WTC11 (cell line): ENCODE measurements at regions not wholly inside any gene's neighbourhood (a gene's known extent, or its start where the extent isn't known, plus 50 kb on each side); places are given as distances from the start of the nearest gene placed in this dataset.

Experiments
- ATAC-seq: fragments of 200-7000 bp; cut with Tn5 transposase; 2 replicates; pipeline ENCODE4 v1.10.0; 2021; ENCODE audit warnings: mild to moderate bottlenecking, moderate library complexity
- CTCF ChIA-PET: fragments of 300-600 bp; sonication (Branson Sonifier 250); formaldehyde crosslinking; loops from one replicate; lab custom pipeline; 2021; ENCODE audit warnings: antibody characterized with exemption; lab: Charles Lee
- POLR2A ChIA-PET: fragments of 350-600 bp; sonication (Branson Sonifier 250); formaldehyde crosslinking; loops from one replicate; lab custom pipeline; 2021; ENCODE audit warnings: antibody characterized with exemption; lab: Charles Lee
- DNase-seq: peaks from one replicate; pipeline ENCODE4 v3.0.0; 2021; ENCODE audit warnings: low spot score
- H3K27ac Mint-ChIP-seq: 2 replicates; pipeline ENCODE4 v1.8.0; 2021; ENCODE audit warnings: mixed read lengths
- H3K27me3 Mint-ChIP-seq: 2 replicates; pipeline ENCODE4 v1.8.0; 2021; ENCODE audit warnings: low read depth, mild to moderate bottlenecking, moderate library complexity, mixed read lengths
- H3K36me3 Mint-ChIP-seq: 2 replicates; pipeline ENCODE4 v1.8.0; 2021; ENCODE audit warnings: mixed read lengths
- H3K4me1 Mint-ChIP-seq: 2 replicates; pipeline ENCODE4 v1.8.0; 2022; ENCODE audit warnings: mixed read lengths
- H3K4me3 Mint-ChIP-seq: 2 replicates; pipeline ENCODE4 v1.8.0; 2021; ENCODE audit warnings: mild to moderate bottlenecking, moderate library complexity, mixed read lengths
- H3K9me3 Mint-ChIP-seq: 2 replicates; pipeline ENCODE4 v1.8.0; 2021; ENCODE audit warnings: mixed read lengths
- EMX1 ChIP-seq: fragments of 250-450 bp; sonication (Bioruptor Pico); IDR thresholded peaks from 2 replicates; pipeline ENCODE4 v1.8.0; 2021; ENCODE audit warnings: mild to moderate bottlenecking
- ERG ChIP-seq: fragments of 250-450 bp; sonication (Bioruptor Pico); IDR thresholded peaks from 2 replicates; pipeline ENCODE4 v1.8.0; 2021; ENCODE audit warnings: mild to moderate bottlenecking
- ETV6 ChIP-seq: sonication (generic); formaldehyde crosslinking; IDR thresholded peaks from 2 replicates; pipeline ENCODE4 v1.8.1; 2022; ENCODE audit warnings: mild to moderate bottlenecking, missing genetic modification reagents
- FOXJ3 ChIP-seq: sonication (generic); formaldehyde crosslinking; IDR thresholded peaks from 2 replicates; pipeline ENCODE4 v1.9.0; 2021; ENCODE audit warnings: missing genetic modification reagents, mild to moderate bottlenecking, borderline replicate concordance
- FOXP1 ChIP-seq: sonication (generic); formaldehyde crosslinking; IDR thresholded peaks from 2 replicates; pipeline ENCODE4 v1.8.0; 2022; ENCODE audit warnings: missing genetic modification reagents, mild to moderate bottlenecking, moderate library complexity, borderline replicate concordance
- FOXP4 ChIP-seq: sonication (generic); formaldehyde crosslinking; IDR thresholded peaks from 2 replicates; pipeline ENCODE4 v1.8.0; 2022; ENCODE audit warnings: mild to moderate bottlenecking, missing genetic modification reagents
- HMGXB4 ChIP-seq: sonication (generic); formaldehyde crosslinking; IDR thresholded peaks from 2 replicates; pipeline ENCODE4 v1.8.1; 2023; ENCODE audit warnings: mild to moderate bottlenecking, moderate library complexity, missing genetic modification reagents
- IRF1 ChIP-seq: sonication (generic); formaldehyde crosslinking; IDR thresholded peaks from 2 replicates; pipeline ENCODE4 v1.8.0; 2023; ENCODE audit warnings: missing genetic modification reagents
- MAX ChIP-seq: sonication (generic); formaldehyde crosslinking; IDR thresholded peaks from 2 replicates; pipeline ENCODE4 v1.8.0; 2022; ENCODE audit warnings: mild to moderate bottlenecking, missing genetic modification reagents
- MXD4 ChIP-seq: fragments of 250-450 bp; sonication (Bioruptor Pico); IDR thresholded peaks from 2 replicates; pipeline ENCODE4 v1.8.0; 2021; ENCODE audit warnings: mild to moderate bottlenecking, moderate library complexity, borderline replicate concordance
- MYBL2 ChIP-seq: sonication (generic); formaldehyde crosslinking; IDR thresholded peaks from 2 replicates; pipeline ENCODE4 v1.8.1; 2023; ENCODE audit warnings: mild to moderate bottlenecking, moderate library complexity, missing genetic modification reagents
- NR1H2 ChIP-seq: sonication (generic); formaldehyde crosslinking; IDR thresholded peaks from 2 replicates; pipeline ENCODE4 v1.9.0; 2021; ENCODE audit warnings: mild to moderate bottlenecking, moderate library complexity, missing genetic modification reagents
- RORB ChIP-seq: fragments of 250-450 bp; sonication (Bioruptor Pico); IDR thresholded peaks from 2 replicates; pipeline ENCODE4 v1.9.0; 2021; ENCODE audit warnings: mild to moderate bottlenecking
- SMAD4 ChIP-seq: sonication (generic); formaldehyde crosslinking; IDR thresholded peaks from 2 replicates; pipeline ENCODE4 v1.8.0; 2022; ENCODE audit warnings: mild to moderate bottlenecking, missing genetic modification reagents
- SOX15 ChIP-seq: fragments of 250-450 bp; sonication (Bioruptor Pico); IDR thresholded peaks from 2 replicates; pipeline ENCODE4 v1.9.0; 2021; ENCODE audit warnings: mild to moderate bottlenecking
- ZBTB43 ChIP-seq: sonication (generic); formaldehyde crosslinking; IDR thresholded peaks from 2 replicates; pipeline ENCODE4 v1.8.1; 2023; ENCODE audit warnings: mild to moderate bottlenecking, missing genetic modification reagents
- ZNF121 ChIP-seq: sonication (generic); formaldehyde crosslinking; IDR thresholded peaks from 2 replicates; pipeline ENCODE4 v1.8.0; 2023; ENCODE audit warnings: missing genetic modification reagents
- ZNF423 ChIP-seq: fragments of 250-450 bp; sonication (Bioruptor Pico); IDR thresholded peaks from 2 replicates; pipeline ENCODE4 v2.1.2; 2022; ENCODE audit warnings: mild to moderate bottlenecking, moderate library complexity
- ZNF671 ChIP-seq: fragments of 250-450 bp; sonication (Bioruptor Pico); IDR thresholded peaks from 2 replicates; pipeline ENCODE4 v1.8.0; 2021; ENCODE audit warnings: mild to moderate bottlenecking
- ZSCAN18 ChIP-seq: fragments of 250-450 bp; sonication (Bioruptor Pico); IDR thresholded peaks from 2 replicates; pipeline ENCODE4 v2.1.2; 2022; ENCODE audit warnings: mild to moderate bottlenecking, moderate library complexity
- TF ChIP-seq, protein P1 (sequence below): fragments of 250-450 bp; sonication (Bioruptor Pico); IDR thresholded peaks from 2 replicates; pipeline ENCODE4 v1.9.0; 2021; ENCODE audit warnings: moderate library complexity, mild to moderate bottlenecking, inconsistent platforms, borderline replicate concordance
- TF ChIP-seq, protein P2 (sequence below): sonication (generic); formaldehyde crosslinking; IDR thresholded peaks from 2 replicates; pipeline ENCODE4 v1.8.1; 2022; ENCODE audit warnings: low read depth, mild to moderate bottlenecking, moderate library complexity, missing genetic modification reagents, borderline replicate concordance
- TF ChIP-seq, protein P3 (sequence below): fragments of 250-450 bp; sonication (Bioruptor Pico); IDR thresholded peaks from 2 replicates; pipeline ENCODE4 v1.9.0; 2021; ENCODE audit warnings: mild to moderate bottlenecking

DNA sequence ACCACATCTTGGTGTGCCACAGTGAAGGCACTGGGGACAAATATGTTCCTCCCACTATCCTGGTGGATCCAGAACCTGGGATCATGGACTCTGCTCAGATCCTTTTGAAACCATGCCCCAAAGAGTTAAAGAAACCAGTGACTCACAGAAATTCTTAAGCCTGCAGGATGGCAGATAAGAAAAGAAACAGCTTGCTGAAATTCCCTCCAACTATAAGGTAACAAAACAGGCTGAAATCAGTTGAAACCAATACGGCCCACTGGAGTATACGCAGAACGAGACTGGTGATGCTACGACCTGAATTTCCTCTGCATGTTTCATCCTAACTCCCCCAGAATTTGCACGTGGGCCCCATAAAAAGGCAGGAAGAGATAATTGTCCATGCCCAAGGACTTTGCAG lies 209.6 kb downstream of the TJP1 start (continued):
- TF ChIP-seq ERG (CRISPR knock-in tag) = no peak
- no peak for TF ChIP-seq EMX1
- no peak for TF ChIP-seq FOXP4 (CRISPR knock-in tag)
- TF ChIP-seq ZNF121 (CRISPR knock-in tag) = no peak
- TF ChIP-seq ETV6 (CRISPR knock-in tag) = no peak
- no peak for TF ChIP-seq MYBL2 (CRISPR knock-in tag)
- TF ChIP-seq IRF1 (CRISPR knock-in tag) = no peak

DNA sequence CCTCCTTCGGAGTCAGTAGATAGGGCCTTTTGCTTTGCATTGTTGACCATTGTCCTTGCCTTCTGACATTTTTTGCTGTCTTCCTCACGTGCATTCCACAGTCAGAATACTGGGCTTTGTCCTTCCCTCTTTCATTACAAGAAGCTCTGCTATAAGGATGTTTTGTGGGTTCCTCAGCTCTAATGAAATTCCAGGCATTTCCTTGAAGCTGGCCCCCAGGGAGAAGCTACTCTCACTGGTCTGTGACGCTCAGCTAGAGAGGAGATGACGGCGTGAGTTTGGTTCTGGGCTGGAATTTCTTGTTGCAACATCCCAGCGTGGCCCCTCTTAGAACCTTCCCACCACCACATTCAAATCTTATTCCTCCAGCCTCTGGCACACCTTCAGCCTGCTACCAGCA lies 210.2 kb downstream of the TJP1 start:
- DNase-seq (no peak), ATAC-seq (peak; percentile 44)
- peaks cover 4% of the 10 kb centered on the region; the same call in 1 of the 2 replicates for H3K9me3 Mint-ChIP-seq
- ChIA-PET POLR2A (interaction anchor here (0.6 to 1.0 kb wide), 3 partner anchors 11 to 43 kb away, joined by 3 read pairs; no protein-coding TSS in a partner anchor), CTCF (interaction anchor here (0.7 to 4.4 kb wide), 10 partner anchors 9 to 472 kb away, joined by 3 to 24 read pairs (median 5); no protein-coding TSS in a partner anchor)
- H3K27ac Mint-ChIP-seq = peak overlapping the region; percentile 46
- peak overlapping the region; percentile 13; the same call in 1 of the 2 replicates for H3K4me3 Mint-ChIP-seq
- H3K4me1 Mint-ChIP-seq = peaks cover 46% of the 10 kb centered on the region
- peaks cover 6% of the 10 kb centered on the region for H3K27me3 Mint-ChIP-seq
- no peaks in the 10 kb centered on the region for H3K36me3 Mint-ChIP-seq
- TF ChIP-seq, protein P1, sequence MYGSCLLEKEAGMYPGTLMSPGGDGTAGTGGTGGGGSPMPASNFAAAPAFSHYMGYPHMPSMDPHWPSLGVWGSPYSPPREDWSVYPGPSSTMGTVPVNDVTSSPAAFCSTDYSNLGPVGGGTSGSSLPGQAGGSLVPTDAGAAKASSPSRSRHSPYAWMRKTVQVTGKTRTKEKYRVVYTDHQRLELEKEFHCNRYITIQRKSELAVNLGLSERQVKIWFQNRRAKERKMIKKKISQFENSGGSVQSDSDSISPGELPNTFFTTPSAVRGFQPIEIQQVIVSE (CRISPR knock-in tag) = no peak
- TF ChIP-seq FOXP1 (no peak), SMAD4 (CRISPR knock-in tag) (no peak), ZBTB43 (CRISPR knock-in tag) (no peak), FOXJ3 (CRISPR knock-in tag) (no peak), ZNF671 (no peak), ERG (CRISPR knock-in tag) (no peak), MXD4 (no peak), ETV6 (CRISPR knock-in tag) (no peak), ZSCAN18 (no peak), IRF1 (CRISPR knock-in tag) (no peak), MAX (no peak), RORB (CRISPR knock-in tag) (no peak), HMGXB4 (no peak), NR1H2 (CRISPR knock-in tag) (no peak), ZNF423 (CRISPR knock-in tag) (no peak), SOX15 (CRISPR knock-in tag) (no peak)
- TF ChIP-seq, protein P2, sequence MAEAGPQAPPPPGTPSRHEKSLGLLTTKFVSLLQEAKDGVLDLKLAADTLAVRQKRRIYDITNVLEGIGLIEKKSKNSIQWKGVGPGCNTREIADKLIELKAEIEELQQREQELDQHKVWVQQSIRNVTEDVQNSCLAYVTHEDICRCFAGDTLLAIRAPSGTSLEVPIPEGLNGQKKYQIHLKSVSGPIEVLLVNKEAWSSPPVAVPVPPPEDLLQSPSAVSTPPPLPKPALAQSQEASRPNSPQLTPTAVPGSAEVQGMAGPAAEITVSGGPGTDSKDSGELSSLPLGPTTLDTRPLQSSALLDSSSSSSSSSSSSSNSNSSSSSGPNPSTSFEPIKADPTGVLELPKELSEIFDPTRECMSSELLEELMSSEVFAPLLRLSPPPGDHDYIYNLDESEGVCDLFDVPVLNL (CRISPR knock-in tag) = no peak
- TF ChIP-seq, protein P3, sequence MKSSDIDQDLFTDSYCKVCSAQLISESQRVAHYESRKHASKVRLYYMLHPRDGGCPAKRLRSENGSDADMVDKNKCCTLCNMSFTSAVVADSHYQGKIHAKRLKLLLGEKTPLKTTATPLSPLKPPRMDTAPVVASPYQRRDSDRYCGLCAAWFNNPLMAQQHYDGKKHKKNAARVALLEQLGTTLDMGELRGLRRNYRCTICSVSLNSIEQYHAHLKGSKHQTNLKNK (CRISPR knock-in tag) = no peak
